MCF 10A (cell line): ENCODE measurements at regions not wholly inside any gene's neighbourhood (a gene's known extent, or its start where the extent isn't known, plus 50 kb on each side); places are given as distances from the start of the nearest gene placed in this dataset.

Source experiments
- BruUV-seq: library from RNA; stranded (reverse); fragments of 400-500 nt; replicated peaks from 2 replicates; lab custom pipeline; 2021; lab: Mats Ljungman, UMichigan
- CTCF ChIA-PET: fragments of 300-600 bp; sonication (Branson Sonifier 250); formaldehyde crosslinking; extraction: SDS; loops from one replicate; lab custom pipeline; 2021; ENCODE audit warnings: antibody characterized with exemption, inconsistent platforms; lab: Yijun Ruan, JAX
- POLR2A ChIA-PET: fragments of 300-600, 350-650 bp; sonication (Branson Sonifier 250); formaldehyde crosslinking; extraction: SDS; loops from one replicate; lab custom pipeline; 2020; ENCODE audit warnings: antibody characterized with exemption, inconsistent platforms; lab: Yijun Ruan, JAX
- DNase-seq: peaks from one replicate; pipeline ENCODE4 v3.0.0-alpha.2; 2018; ENCODE audit not compliant: unreplicated experiment
- H3K27ac Mint-ChIP-seq: one replicate; pipeline ENCODE4 v1.8.0; 2022; ENCODE audit warnings: mild to moderate bottlenecking, low read depth, mixed read lengths; ENCODE audit not compliant: unreplicated experiment
- H3K27me3 Mint-ChIP-seq: one replicate; pipeline ENCODE4 v1.8.0; 2022; ENCODE audit warnings: mixed read lengths; ENCODE audit not compliant: insufficient read depth, unreplicated experiment
- H3K36me3 Mint-ChIP-seq: one replicate; pipeline ENCODE4 v1.8.0; 2022; ENCODE audit warnings: mild to moderate bottlenecking, moderate library complexity, mixed read lengths; ENCODE audit not compliant: insufficient read depth, unreplicated experiment
- H3K4me1 Mint-ChIP-seq: one replicate; pipeline ENCODE4 v1.8.0; 2022; ENCODE audit warnings: mixed read lengths; ENCODE audit not compliant: insufficient read depth, unreplicated experiment
- H3K4me3 Mint-ChIP-seq: one replicate; pipeline ENCODE4 v1.8.0; 2022; ENCODE audit warnings: mild to moderate bottlenecking, moderate library complexity, mixed read lengths; ENCODE audit not compliant: unreplicated experiment
- H3K9me3 Mint-ChIP-seq: one replicate; pipeline ENCODE4 v1.8.0; 2022; ENCODE audit warnings: mixed read lengths; ENCODE audit not compliant: unreplicated experiment
- intact Hi-C: fragments of 100-400 bp; cut with micrococcal nuclease; formaldehyde crosslinking; loops from 2 replicates; pipeline ENCODE4 v1.14.1; 2022
- TF ChIP-seq, protein P1 (sequence below): fragments of 200-600 bp; IDR thresholded peaks from one replicate; pipeline ENCODE4 v1.8.0; 2022; ENCODE audit warnings: antibody characterized with exemption, mild to moderate bottlenecking; ENCODE audit not compliant: unreplicated experiment

DNA sequence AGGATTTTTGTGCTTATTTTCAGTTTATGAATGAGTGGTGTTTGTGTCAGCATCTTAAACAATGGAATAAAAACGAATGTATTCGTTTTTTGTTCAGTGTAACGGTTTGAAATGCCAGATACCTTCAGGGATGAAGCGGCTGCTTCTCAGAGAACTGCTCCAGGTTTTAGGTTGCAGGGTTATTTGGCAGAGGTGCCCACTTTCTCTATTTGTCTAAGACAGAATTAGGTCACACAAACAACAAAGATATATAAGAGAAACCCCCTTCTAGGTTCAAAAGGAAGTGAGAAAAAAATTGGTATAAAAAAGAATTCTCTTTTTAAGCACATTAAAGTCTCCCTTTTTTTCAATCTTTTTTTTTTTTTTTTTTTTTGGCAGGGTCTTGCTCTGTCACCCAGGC, 98.9 kb downstream of the MFAP3L start:
- no peaks in the 10 kb centered on the region for H3K4me1 Mint-ChIP-seq
- no peak for DNase-seq
- H3K36me3 Mint-ChIP-seq = no peaks in the 10 kb centered on the region
- H3K27me3 Mint-ChIP-seq = peaks cover 10% of the 10 kb centered on the region
- H3K27ac Mint-ChIP-seq = no peak overlapping the region
- no TSS peak for BruUV-seq
- POLR2A ChIA-PET = no interaction called here
- CTCF ChIA-PET = no interaction called here
- no peak overlapping the region for H3K4me3 Mint-ChIP-seq
- TF ChIP-seq, protein P1, sequence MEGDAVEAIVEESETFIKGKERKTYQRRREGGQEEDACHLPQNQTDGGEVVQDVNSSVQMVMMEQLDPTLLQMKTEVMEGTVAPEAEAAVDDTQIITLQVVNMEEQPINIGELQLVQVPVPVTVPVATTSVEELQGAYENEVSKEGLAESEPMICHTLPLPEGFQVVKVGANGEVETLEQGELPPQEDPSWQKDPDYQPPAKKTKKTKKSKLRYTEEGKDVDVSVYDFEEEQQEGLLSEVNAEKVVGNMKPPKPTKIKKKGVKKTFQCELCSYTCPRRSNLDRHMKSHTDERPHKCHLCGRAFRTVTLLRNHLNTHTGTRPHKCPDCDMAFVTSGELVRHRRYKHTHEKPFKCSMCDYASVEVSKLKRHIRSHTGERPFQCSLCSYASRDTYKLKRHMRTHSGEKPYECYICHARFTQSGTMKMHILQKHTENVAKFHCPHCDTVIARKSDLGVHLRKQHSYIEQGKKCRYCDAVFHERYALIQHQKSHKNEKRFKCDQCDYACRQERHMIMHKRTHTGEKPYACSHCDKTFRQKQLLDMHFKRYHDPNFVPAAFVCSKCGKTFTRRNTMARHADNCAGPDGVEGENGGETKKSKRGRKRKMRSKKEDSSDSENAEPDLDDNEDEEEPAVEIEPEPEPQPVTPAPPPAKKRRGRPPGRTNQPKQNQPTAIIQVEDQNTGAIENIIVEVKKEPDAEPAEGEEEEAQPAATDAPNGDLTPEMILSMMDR = no peak
- H3K9me3 Mint-ChIP-seq = no peaks in the 10 kb centered on the region
- intact Hi-C loops = no loop called here

DNA sequence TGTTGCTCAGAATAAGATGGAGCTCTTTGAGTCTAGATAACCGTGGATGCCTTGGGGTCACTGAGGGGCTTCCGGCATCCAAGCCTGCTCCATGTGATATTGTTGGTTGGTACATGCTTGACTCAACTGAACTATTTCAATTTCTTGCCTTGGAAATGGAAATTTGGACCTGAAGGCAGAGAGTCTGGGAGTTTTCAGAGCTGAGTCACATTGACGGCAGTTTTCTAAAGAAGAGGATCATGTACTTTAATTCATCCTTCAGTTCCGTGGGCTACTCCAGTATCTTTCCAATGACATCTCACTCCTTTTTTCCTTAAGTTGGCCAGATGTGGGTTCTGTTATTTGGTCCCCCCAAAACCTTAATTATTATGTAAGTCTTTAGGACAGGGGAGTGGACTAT, 100.5 kb downstream of the MFAP3L start:
- Mint-ChIP-seq H3K27me3 (peaks cover 10% of the 10 kb centered on the region), H3K4me3 (no peak overlapping the region), H3K4me1 (no peaks in the 10 kb centered on the region), H3K36me3 (no peaks in the 10 kb centered on the region), H3K9me3 (no peaks in the 10 kb centered on the region), H3K27ac (no peak overlapping the region)
- BruUV-seq = no TSS peak
- DNase-seq = no peak
- CTCF ChIA-PET = interaction anchor here (0.5 kb wide), 1 partner anchor 102 kb away, joined by 3 read pairs; no protein-coding TSS in a partner anchor
- TF ChIP-seq, protein P1 = no peak
- intact Hi-C loops = no loop called here
- POLR2A ChIA-PET = no interaction called here

DNA sequence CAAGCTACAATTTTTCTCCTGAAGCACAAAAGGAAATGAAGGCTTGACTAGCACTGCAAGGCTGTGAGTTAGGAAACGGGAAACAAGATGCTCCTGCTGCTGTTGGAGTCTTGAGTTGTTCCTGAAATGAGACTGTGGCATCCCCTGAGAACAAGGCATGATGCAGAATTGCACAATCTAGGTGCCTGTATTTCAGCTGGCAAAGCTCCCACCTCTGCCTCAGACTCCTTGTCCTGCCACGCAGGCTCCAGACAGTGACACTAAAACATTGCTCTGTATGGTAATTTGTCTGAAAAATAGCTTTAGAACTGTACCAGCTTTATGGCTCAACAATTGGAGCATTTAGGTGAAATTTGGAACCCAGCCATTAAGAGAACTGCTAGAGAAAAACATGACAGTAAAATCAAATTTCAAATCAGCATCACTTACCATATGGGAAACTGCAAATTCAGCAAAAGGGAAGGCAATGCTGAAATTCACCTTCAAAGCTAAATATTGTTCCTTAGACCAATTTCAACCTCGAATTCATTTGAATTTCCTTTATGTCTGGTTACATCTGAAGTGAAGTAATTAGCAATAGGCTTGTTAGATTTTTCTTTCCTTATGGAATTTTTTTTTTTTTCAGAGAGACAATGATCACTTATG, 103.4 kb downstream of the MFAP3L start:
- intact Hi-C loops = no loop called here
- ChIA-PET CTCF (no interaction called here), POLR2A (interaction anchor here (1.0 kb wide), 1 partner anchor 14 kb away, joined by 6 read pairs; no protein-coding TSS in a partner anchor)
- H3K4me3 Mint-ChIP-seq = no peak overlapping the region
- no peak overlapping the region for H3K27ac Mint-ChIP-seq
- DNase-seq = peak; percentile 76
- H3K27me3 Mint-ChIP-seq = peaks cover 10% of the 10 kb centered on the region
- no peaks in the 10 kb centered on the region for H3K36me3 Mint-ChIP-seq
- TF ChIP-seq, protein P1 = no peak
- peaks cover 6% of the 10 kb centered on the region for H3K9me3 Mint-ChIP-seq
- BruUV-seq = no TSS peak
- H3K4me1 Mint-ChIP-seq = peaks cover 7% of the 10 kb centered on the region

DNA sequence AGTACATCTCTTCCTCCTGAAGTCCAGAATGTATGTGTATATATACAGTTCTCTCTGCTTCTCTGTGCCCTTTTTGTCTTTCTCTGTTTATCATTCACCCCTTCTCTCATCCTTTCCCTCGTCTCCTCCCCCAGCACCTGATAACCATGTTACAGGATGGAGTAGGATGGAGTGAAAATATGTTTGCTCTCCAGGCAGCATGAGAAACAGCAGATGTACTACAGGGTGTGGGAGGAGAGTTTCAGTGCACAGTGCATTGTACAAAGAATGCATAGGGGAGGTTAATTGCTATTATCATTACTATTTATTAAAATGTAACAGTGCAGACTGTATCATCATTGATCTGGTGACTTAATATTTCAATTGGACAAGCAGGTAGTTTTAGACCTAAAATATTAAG, 104.5 kb downstream of the MFAP3L start:
- no peak overlapping the region for H3K4me3 Mint-ChIP-seq
- no TSS peak for BruUV-seq
- DNase-seq = no peak
- H3K27ac Mint-ChIP-seq = no peak overlapping the region
- peaks cover 15% of the 10 kb centered on the region for H3K9me3 Mint-ChIP-seq
- TF ChIP-seq, protein P1 = no peak
- POLR2A ChIA-PET = no interaction called here
- no peaks in the 10 kb centered on the region for H3K36me3 Mint-ChIP-seq
- H3K4me1 Mint-ChIP-seq = peaks cover 7% of the 10 kb centered on the region
- H3K27me3 Mint-ChIP-seq = peaks cover 4% of the 10 kb centered on the region
- CTCF ChIA-PET = no interaction called here
- intact Hi-C loops = no loop called here
